ENCODE measurements at regions not wholly inside any gene's neighbourhood (a gene's known extent, or its start where the extent isn't known, plus 50 kb on each side); places are given as distances from the start of the nearest gene placed in this dataset.

GRCh38 chr3:59607656-59608055 lies 557.8 kb upstream of the CFAP20DC start:
- FAIRE-seq = peak; percentile 88
- peak; percentile 26 for DNase-seq (ENCODE audit: low read depth)
- peak; percentile 26 for TF ChIP-seq CTCF (IDR thresholded peaks at IDR 0.05; ENCODE audit: insufficient read depth, low read length, severe bottlenecking)

GRCh38 chr3:59606638-59607266 lies 556.9 kb upstream of the CFAP20DC start:
- Histone ChIP-seq H3K36me3 (ENCODE audit: control insufficient read depth, insufficient read depth, low read length) (no peaks in the 10 kb centered on the region), H3K27me3 (ENCODE audit: control insufficient read depth, insufficient read depth, low read length) (no peaks in the 10 kb centered on the region), H3K4me3 (ENCODE audit: low read depth, low read length) (no peak overlapping the region)
- no peak for TF ChIP-seq CTCF (IDR thresholded peaks at IDR 0.05; ENCODE audit: insufficient read depth, low read length, severe bottlenecking)
- DNase-seq (ENCODE audit: low read depth) (no peak), FAIRE-seq (no peak)

More at GRCh38 chr3:59607656-59608055, 557.8 kb upstream of the CFAP20DC start:
- no peak overlapping the region for H3K4me3 ChIP-seq (ENCODE audit: low read depth, low read length)
- H3K36me3 ChIP-seq (ENCODE audit: control insufficient read depth, insufficient read depth, low read length) = no peaks in the 10 kb centered on the region
- H3K27me3 ChIP-seq (ENCODE audit: control insufficient read depth, insufficient read depth, low read length) = no peaks in the 10 kb centered on the region

- FAIRE-seq = no peak
- TF ChIP-seq CTCF (IDR thresholded peaks at IDR 0.05; ENCODE audit: insufficient read depth, low read length, severe bottlenecking) = no peak
Observed at GRCh38 chr3:59605944-59606534, 556.2 kb upstream of the CFAP20DC start.

GRCh38 chr3:59605318-59605717 lies 555.5 kb upstream of the CFAP20DC start:
- no peak for FAIRE-seq
- Histone ChIP-seq H3K27me3 (ENCODE audit: control insufficient read depth, insufficient read depth, low read length) (no peaks in the 10 kb centered on the region), H3K36me3 (ENCODE audit: control insufficient read depth, insufficient read depth, low read length) (no peaks in the 10 kb centered on the region), H3K4me3 (ENCODE audit: low read depth, low read length) (no peak overlapping the region)
- DNase-seq (ENCODE audit: low read depth) = no peak
- no peak for TF ChIP-seq CTCF (IDR thresholded peaks at IDR 0.05; ENCODE audit: insufficient read depth, low read length, severe bottlenecking)

More at GRCh38 chr3:59605944-59606534, 556.2 kb upstream of the CFAP20DC start:
- Histone ChIP-seq H3K27me3 (ENCODE audit: control insufficient read depth, insufficient read depth, low read length) (no peaks in the 10 kb centered on the region), H3K36me3 (ENCODE audit: control insufficient read depth, insufficient read depth, low read length) (no peaks in the 10 kb centered on the region), H3K4me3 (ENCODE audit: low read depth, low read length) (no peak overlapping the region)
- DNase-seq (ENCODE audit: low read depth) = no peak

GRCh38 chr3:59601486-59601885 lies 551.7 kb upstream of the CFAP20DC start:
- H3K36me3 ChIP-seq (ENCODE audit: control insufficient read depth, insufficient read depth, low read length) = no peaks in the 10 kb centered on the region
- no peak for FAIRE-seq
- no peak overlapping the region for H3K4me3 ChIP-seq (ENCODE audit: low read depth, low read length)
- H3K27me3 ChIP-seq (ENCODE audit: control insufficient read depth, insufficient read depth, low read length) = no peaks in the 10 kb centered on the region
- TF ChIP-seq CTCF (IDR thresholded peaks at IDR 0.05; ENCODE audit: insufficient read depth, low read length, severe bottlenecking) = no peak
- no peak for DNase-seq (ENCODE audit: low read depth)
